ENCODE measurements at regions not wholly inside any gene's neighbourhood (a gene's known extent, or its start where the extent isn't known, plus 50 kb on each side); places are given as distances from the start of the nearest gene placed in this dataset.

- Histone ChIP-seq H3K4me1 (ENCODE audit: insufficient read depth, low read length) (no peaks in the 10 kb centered on the region), H3K79me2 (ENCODE audit: low read length) (no peaks in the 10 kb centered on the region), H3K36me3 (ENCODE audit: low read depth, low read length) (no peaks in the 10 kb centered on the region), H3K9me3 (ENCODE audit: low read length) (no peaks in the 10 kb centered on the region), H3K27me3 (ENCODE audit: low read length) (no peaks in the 10 kb centered on the region), H3K9me2 (replicated peaks; ENCODE audit: low read length) (no peaks in the 10 kb centered on the region), H3F3A (ENCODE audit: low read length, unreplicated experiment) (no peaks in the 10 kb centered on the region), H4K20me1 (ENCODE audit: low read length) (no peaks in the 10 kb centered on the region), H2AFZ (ENCODE audit: low read length) (no peak overlapping the region), H3K27ac (ENCODE audit: low read length) (no peak overlapping the region), H3K4me3 (ENCODE audit: low read length) (no peak overlapping the region), H3K4me2 (ENCODE audit: low read length) (no peak overlapping the region), H3K9ac (ENCODE audit: low read length) (no peak overlapping the region)
- TF ChIP-seq EZH2 (IDR thresholded peaks at IDR 0.05; ENCODE audit: low read length, unreplicated experiment) (no peak), EZH2phosphoT487 (IDR thresholded peaks at IDR 0.05; ENCODE audit: borderline replicate concordance, low read length) (no peak)
- TF ChIP-seq, protein P1, sequence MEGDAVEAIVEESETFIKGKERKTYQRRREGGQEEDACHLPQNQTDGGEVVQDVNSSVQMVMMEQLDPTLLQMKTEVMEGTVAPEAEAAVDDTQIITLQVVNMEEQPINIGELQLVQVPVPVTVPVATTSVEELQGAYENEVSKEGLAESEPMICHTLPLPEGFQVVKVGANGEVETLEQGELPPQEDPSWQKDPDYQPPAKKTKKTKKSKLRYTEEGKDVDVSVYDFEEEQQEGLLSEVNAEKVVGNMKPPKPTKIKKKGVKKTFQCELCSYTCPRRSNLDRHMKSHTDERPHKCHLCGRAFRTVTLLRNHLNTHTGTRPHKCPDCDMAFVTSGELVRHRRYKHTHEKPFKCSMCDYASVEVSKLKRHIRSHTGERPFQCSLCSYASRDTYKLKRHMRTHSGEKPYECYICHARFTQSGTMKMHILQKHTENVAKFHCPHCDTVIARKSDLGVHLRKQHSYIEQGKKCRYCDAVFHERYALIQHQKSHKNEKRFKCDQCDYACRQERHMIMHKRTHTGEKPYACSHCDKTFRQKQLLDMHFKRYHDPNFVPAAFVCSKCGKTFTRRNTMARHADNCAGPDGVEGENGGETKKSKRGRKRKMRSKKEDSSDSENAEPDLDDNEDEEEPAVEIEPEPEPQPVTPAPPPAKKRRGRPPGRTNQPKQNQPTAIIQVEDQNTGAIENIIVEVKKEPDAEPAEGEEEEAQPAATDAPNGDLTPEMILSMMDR (conservative IDR thresholded peaks at IDR 0.05; ENCODE audit: low read depth, low read length) = no peak
- no peak for ATAC-seq
- ChIA-PET POLR2A (ENCODE audit: unreplicated experiment) (no interaction called here), CTCF (no interaction called here)
- BruUV-seq (replicated peaks) = no TSS peak
- DNase-seq = no peak
- intact Hi-C loops (cut with micrococcal nuclease) = no loop called here
Observed at GRCh38 chr2:82239176-82239575, 1934.6 kb upstream of the LRRTM1 start.

GRCh38 chr2:82237994-82238662 lies 1933.6 kb upstream of the LRRTM1 start:
- no peak for ATAC-seq
- H3K4me1 ChIP-seq (ENCODE audit: insufficient read depth, low read length) = no peaks in the 10 kb centered on the region
- CTCF ChIA-PET = no interaction called here
- H4K20me1 ChIP-seq (ENCODE audit: low read length) = no peaks in the 10 kb centered on the region
- DNase-seq = no peak
- no peak for TF ChIP-seq EZH2 (IDR thresholded peaks at IDR 0.05; ENCODE audit: low read length, unreplicated experiment)
- no peak overlapping the region for H3K27ac ChIP-seq (ENCODE audit: low read length)
- H3K4me3 ChIP-seq (ENCODE audit: low read length) = no peak overlapping the region
- no peak overlapping the region for H2AFZ ChIP-seq (ENCODE audit: low read length)
- H3F3A ChIP-seq (ENCODE audit: low read length, unreplicated experiment) = no peaks in the 10 kb centered on the region
- no peaks in the 10 kb centered on the region for H3K27me3 ChIP-seq (ENCODE audit: low read length)
- H3K36me3 ChIP-seq (ENCODE audit: low read depth, low read length) = no peaks in the 10 kb centered on the region
- H3K4me2 ChIP-seq (ENCODE audit: low read length) = no peak overlapping the region
- no peak overlapping the region for H3K9ac ChIP-seq (ENCODE audit: low read length)
- H3K79me2 ChIP-seq (ENCODE audit: low read length) = no peaks in the 10 kb centered on the region
- BruUV-seq (replicated peaks) = no TSS peak
- intact Hi-C loops (cut with micrococcal nuclease) = no loop called here
- POLR2A ChIA-PET (ENCODE audit: unreplicated experiment) = no interaction called here
- H3K9me3 ChIP-seq (ENCODE audit: low read length) = no peaks in the 10 kb centered on the region
- H3K9me2 ChIP-seq (replicated peaks; ENCODE audit: low read length) = no peaks in the 10 kb centered on the region

DNA sequence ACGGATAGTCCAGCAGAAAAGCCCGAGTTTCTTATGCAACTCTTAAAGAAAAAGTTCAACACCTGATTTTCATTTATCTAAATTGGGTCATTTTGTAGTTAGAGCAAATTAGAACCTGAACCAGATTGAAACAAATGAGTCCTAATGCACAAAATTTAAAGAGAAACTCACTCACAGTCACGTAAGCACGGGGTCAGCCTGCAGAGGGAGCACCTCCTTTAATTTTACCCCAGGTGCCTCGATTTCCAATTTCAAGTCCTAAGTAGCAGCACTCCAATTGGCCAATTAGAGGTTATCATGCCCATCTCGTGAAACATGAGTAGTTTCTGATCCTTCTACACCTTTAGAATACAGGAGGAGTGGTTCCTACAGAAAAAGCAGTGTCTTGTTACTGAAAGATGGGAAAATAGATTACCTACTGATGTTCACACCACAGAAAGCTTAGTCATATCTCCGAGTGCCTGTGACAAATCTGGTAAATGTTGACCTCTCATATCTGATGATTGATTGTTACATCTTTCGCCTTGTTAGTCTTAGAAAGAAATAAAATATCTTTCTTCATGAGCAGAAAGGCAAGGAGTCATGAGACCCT lies 1929.8 kb upstream of the LRRTM1 start:
- H2AFZ ChIP-seq (ENCODE audit: low read length) = no peak overlapping the region
- no peak for ATAC-seq
- CTCF ChIA-PET = no interaction called here

More for the DNA sequence above, 1929.8 kb upstream of the LRRTM1 start:
- Histone ChIP-seq H3K4me1 (ENCODE audit: insufficient read depth, low read length) (no peaks in the 10 kb centered on the region), H3K79me2 (ENCODE audit: low read length) (no peaks in the 10 kb centered on the region), H3K4me2 (ENCODE audit: low read length) (peak overlapping the region; percentile 26; the same call in 1 of the 2 replicates), H3K9me3 (ENCODE audit: low read length) (no peaks in the 10 kb centered on the region), H3F3A (ENCODE audit: low read length, unreplicated experiment) (no peaks in the 10 kb centered on the region), H4K20me1 (ENCODE audit: low read length) (no peaks in the 10 kb centered on the region), H3K9ac (ENCODE audit: low read length) (no peak overlapping the region), H3K27me3 (ENCODE audit: low read length) (no peaks in the 10 kb centered on the region), H3K4me3 (ENCODE audit: low read length) (peak overlapping the region; percentile 15; the same call in 1 of the 2 replicates), H3K27ac (ENCODE audit: low read length) (no peak overlapping the region), H3K9me2 (replicated peaks; ENCODE audit: low read length) (no peaks in the 10 kb centered on the region), H3K36me3 (ENCODE audit: low read depth, low read length) (no peaks in the 10 kb centered on the region)
- POLR2A ChIA-PET (ENCODE audit: unreplicated experiment) = no interaction called here
- no TSS peak for BruUV-seq (replicated peaks)
- peak; percentile 41 for DNase-seq
- TF ChIP-seq, protein P1 (conservative IDR thresholded peaks at IDR 0.05; ENCODE audit: low read depth, low read length) = peak; percentile 50
- TF ChIP-seq EZH2 (IDR thresholded peaks at IDR 0.05; ENCODE audit: low read length, unreplicated experiment) (no peak), EZH2phosphoT487 (IDR thresholded peaks at IDR 0.05; ENCODE audit: borderline replicate concordance, low read length) (no peak)
- intact Hi-C loops (cut with micrococcal nuclease) = no loop called here
